ENCODE measurements at regions not wholly inside any gene's neighbourhood (a gene's known extent, or its start where the extent isn't known, plus 50 kb on each side); places are given as distances from the start of the nearest gene placed in this dataset.

DNA sequence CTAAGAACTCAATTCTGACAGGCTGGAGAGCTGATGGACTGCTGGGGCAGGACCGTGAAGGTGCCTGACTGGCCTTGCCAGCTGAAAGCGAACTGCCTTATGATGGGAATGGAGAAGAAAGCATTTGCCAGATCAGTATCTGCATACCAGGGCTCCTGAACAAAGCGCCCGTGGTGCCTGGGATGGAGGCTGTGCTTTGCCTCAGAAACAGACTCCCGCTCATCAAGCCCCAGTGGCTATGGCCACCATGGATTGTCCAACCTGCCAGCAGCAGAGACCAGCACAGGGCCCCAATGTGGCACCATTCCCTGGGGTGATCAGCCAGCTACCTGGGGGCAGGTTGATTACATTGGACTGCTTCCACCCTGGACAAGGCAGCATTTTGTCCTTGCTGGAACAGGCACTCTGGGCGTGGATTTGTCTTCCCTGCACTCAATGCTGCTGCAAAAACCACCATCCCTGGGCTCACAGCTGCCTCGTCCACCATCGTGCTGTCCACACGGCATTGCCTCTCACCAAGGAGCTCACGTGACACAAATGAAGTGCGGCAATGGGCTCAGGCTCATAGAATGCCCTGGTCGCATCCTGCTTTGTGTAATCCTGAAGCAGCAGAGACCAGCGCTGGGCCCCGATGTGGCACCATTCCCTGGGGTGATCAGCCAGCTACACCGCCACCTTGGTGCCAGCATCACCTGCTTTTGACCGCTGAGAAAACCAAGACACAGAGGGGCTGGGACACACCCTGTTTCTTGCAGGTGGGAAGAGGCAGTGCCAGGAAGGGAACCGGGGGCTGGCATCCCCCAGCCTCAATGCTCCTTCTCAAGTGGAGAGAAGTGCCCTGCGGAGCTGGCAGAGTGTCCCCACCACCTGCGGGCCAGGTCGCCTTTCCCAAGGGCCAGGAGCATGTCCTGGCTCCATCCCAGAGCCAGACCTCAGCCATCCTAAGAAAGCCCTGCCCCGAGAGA lies 1367.5 kb downstream of the BRD1 start:
- TF ChIP-seq, protein P1, sequence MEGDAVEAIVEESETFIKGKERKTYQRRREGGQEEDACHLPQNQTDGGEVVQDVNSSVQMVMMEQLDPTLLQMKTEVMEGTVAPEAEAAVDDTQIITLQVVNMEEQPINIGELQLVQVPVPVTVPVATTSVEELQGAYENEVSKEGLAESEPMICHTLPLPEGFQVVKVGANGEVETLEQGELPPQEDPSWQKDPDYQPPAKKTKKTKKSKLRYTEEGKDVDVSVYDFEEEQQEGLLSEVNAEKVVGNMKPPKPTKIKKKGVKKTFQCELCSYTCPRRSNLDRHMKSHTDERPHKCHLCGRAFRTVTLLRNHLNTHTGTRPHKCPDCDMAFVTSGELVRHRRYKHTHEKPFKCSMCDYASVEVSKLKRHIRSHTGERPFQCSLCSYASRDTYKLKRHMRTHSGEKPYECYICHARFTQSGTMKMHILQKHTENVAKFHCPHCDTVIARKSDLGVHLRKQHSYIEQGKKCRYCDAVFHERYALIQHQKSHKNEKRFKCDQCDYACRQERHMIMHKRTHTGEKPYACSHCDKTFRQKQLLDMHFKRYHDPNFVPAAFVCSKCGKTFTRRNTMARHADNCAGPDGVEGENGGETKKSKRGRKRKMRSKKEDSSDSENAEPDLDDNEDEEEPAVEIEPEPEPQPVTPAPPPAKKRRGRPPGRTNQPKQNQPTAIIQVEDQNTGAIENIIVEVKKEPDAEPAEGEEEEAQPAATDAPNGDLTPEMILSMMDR (IDR thresholded peaks at IDR 0.05): no peak
- Histone ChIP-seq H3K27ac (no peak overlapping the region), H3K4me3 (no peak overlapping the region)
- DNase-seq (ENCODE audit: low spot score): no peak

DNA sequence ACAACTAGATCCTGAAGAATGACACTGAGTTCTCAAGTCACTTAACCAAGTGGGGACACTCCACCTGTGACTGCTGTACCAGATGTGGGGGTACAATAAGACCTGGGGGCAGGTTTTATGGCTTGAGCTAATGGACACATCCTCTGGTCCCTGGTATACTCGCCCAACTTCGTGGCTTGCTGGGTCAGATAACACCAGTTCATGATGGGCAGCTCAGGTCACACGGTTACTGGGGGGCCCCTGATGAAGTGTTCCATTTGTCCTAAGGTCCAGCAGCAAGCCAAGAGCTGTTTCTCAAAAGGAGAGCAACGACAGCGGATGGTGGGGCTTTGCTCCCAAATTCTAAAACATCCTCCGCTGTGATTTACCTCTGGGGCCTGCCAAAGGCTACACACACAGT lies 1368.4 kb downstream of the BRD1 start:
- no peak overlapping the region for H3K27ac ChIP-seq
- H3K4me3 ChIP-seq: no peak overlapping the region
- no peak for DNase-seq (ENCODE audit: low spot score)
- TF ChIP-seq, protein P1 (IDR thresholded peaks at IDR 0.05): no peak

DNA sequence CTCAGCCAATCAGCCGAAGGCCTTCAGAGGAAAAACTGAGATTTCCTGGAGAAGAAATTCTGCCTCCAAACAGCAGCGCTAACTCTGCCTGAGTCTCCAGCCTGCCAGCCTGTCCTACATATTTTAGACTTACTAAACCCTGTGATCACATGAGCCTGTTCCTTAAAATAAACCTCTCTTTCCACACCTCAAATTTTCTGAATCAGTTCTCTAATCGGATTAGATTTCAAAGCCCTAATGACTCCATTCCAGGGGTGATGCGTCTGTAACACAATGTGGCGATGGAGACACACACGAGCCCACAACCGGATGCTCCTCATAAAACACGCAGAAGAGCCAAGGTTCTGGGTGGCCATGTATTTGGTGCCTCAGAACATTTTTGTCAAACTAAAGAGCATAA lies 1371.2 kb downstream of the BRD1 start:
- H3K4me3 ChIP-seq: no peak overlapping the region
- TF ChIP-seq, protein P1 (IDR thresholded peaks at IDR 0.05): no peak
- no peak overlapping the region for H3K27ac ChIP-seq
- no peak for DNase-seq (ENCODE audit: low spot score)

DNA sequence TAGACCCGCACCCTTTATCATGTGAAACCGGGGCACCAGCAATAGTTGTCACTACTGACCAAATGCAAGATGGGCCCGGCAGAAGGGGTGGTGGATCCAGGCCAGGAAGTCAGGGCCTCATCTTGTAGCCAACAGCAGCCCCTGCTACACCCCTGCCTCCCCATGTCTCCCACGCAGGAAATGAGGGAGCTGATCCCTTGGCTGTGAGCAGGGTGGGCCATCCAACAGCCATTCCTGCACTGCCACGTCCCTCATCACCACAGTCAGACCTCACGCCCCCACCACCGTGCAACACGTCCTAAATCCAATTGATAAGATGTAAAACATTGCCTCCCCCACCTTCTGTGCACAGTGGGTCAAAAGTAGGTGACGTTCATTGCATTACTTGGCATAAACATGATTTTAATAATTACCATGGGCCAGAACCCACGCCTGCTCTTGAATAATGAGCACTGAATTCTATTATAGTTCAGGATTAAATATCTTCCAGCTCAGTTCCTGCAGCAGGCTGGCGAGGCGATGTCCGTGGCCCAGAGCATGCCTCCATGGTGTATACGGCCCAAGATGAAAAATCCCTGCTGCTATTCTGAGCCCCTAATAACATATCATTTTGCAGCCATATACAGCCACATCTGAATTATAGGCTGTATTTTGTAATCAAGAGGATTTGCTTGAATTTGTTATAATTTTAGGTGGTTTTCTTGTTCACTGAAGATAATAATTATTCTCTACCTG lies 1373.8 kb downstream of the BRD1 start:
- no peak overlapping the region for H3K27ac ChIP-seq
- TF ChIP-seq, protein P1 (IDR thresholded peaks at IDR 0.05): no peak
- no peak for DNase-seq (ENCODE audit: low spot score)
- no peak overlapping the region for H3K4me3 ChIP-seq

DNA sequence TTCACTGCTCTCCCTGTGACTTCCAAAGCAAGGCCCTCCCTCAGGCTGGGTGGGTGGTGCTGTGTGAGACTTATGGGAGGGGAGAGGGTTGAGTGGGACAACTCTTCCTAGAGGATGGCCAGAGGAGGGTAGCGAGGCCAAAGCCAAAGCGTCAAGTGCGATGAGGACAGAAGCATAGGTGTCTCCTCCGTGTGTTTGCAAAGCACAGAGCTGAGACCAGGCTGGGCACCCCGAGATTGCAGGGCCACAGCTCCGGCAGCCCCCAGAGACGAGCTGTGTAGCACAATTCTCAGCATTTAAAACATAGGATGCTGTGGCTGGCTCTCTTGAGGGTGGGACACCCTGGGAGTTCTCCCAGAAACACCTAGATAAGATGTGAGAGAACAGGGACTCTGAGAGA lies 1374.5 kb downstream of the BRD1 start:
- no peak for DNase-seq (ENCODE audit: low spot score)
- TF ChIP-seq, protein P1 (IDR thresholded peaks at IDR 0.05): no peak
- no peak overlapping the region for H3K27ac ChIP-seq
- H3K4me3 ChIP-seq: no peak overlapping the region

DNA sequence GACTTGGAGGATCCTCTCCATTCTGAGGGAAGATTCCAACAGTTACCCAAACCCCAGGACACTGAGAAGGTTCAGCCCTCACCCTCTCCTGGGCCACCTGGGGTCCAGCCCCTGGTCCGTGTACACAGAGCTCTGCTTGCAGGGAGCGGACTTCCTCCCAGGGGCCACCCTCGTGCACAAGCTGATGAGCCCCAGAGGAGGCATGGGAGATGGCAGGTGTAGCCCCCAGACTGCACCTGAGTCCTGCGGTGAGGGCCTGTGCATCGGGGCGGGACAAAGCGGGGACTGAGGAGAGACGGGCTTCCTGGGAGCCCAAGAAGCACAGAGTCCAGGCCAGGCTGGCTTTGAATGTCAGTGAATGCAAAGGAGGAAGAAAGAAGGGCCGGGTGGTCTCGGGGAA lies 1374.9 kb downstream of the BRD1 start:
- no peak overlapping the region for H3K27ac ChIP-seq
- TF ChIP-seq, protein P1 (IDR thresholded peaks at IDR 0.05): no peak
- no peak for DNase-seq (ENCODE audit: low spot score)
- H3K4me3 ChIP-seq: no peak overlapping the region
